ENCODE measurements at regions not wholly inside any gene's neighbourhood (a gene's known extent, or its start where the extent isn't known, plus 50 kb on each side); places are given as distances from the start of the nearest gene placed in this dataset.

GRCh38 chr15:25236143-25236860 lies 202.5 kb downstream of the UBE3A start:
- no peak for ATAC-seq (ENCODE audit: low FRiP score)
- no peak for DNase-seq (ENCODE audit: low spot score)

GRCh38 chr15:25236861-25237155 lies 202.0 kb downstream of the UBE3A start:
- ATAC-seq (ENCODE audit: low FRiP score), result no peak
- no peak for DNase-seq (ENCODE audit: low spot score)
- no peak for TF ChIP-seq CTCF (IDR thresholded peaks at IDR 0.05)

More at GRCh38 chr15:25236143-25236860, 202.5 kb downstream of the UBE3A start:
- TF ChIP-seq CTCF (IDR thresholded peaks at IDR 0.05), result no peak

GRCh38 chr15:25237291-25237978 lies 201.4 kb downstream of the UBE3A start:
- DNase-seq (ENCODE audit: low spot score), result no peak
- no peak for ATAC-seq (ENCODE audit: low FRiP score)
- no peak for TF ChIP-seq CTCF (IDR thresholded peaks at IDR 0.05)

- no peak for ATAC-seq (ENCODE audit: low FRiP score)
- TF ChIP-seq CTCF (IDR thresholded peaks at IDR 0.05), result no peak
- DNase-seq (ENCODE audit: low spot score), result no peak
Observed at GRCh38 chr15:25238126-25238525, 200.7 kb downstream of the UBE3A start.

GRCh38 chr15:25238716-25239470 lies 199.9 kb downstream of the UBE3A start:
- ATAC-seq (ENCODE audit: low FRiP score) (no peak), DNase-seq (ENCODE audit: low spot score) (no peak)
- no peak for TF ChIP-seq CTCF (IDR thresholded peaks at IDR 0.05)

GRCh38 chr15:25239471-25240345 lies 199.1 kb downstream of the UBE3A start:
- ATAC-seq (ENCODE audit: low FRiP score) (no peak), DNase-seq (ENCODE audit: low spot score) (no peak)
- no peak for TF ChIP-seq CTCF (IDR thresholded peaks at IDR 0.05)

Data from omental fat pad (tissue), 3 donors.